OCI-LY1 (cell line): ENCODE measurements at regions not wholly inside any gene's neighbourhood (a gene's known extent, or its start where the extent isn't known, plus 50 kb on each side); places are given as distances from the start of the nearest gene placed in this dataset.

ENCODE experiments used
- H2AFZ ChIP-seq: fragments of 200-600 bp; sonication (generic), shearing (Covaris generic); 2 replicates; pipeline ENCODE4 v1.6.0; 2014; ENCODE audit warnings: antibody characterized with exemption, mild to moderate bottlenecking, low read length
- H3F3A ChIP-seq: fragments of 200-600 bp; sonication (generic), shearing (Covaris generic); 2 replicates; pipeline ENCODE4 v1.6.0; 2014; ENCODE audit warnings: mild to moderate bottlenecking, antibody characterized with exemption, low read length, moderate library complexity; ENCODE audit not compliant: insufficient read depth
- H3K27ac ChIP-seq: fragments of 200-600 bp; sonication (generic); 2 replicates; pipeline ENCODE4 v1.5.1; 2014; ENCODE audit warnings: low read length, mixed run types, mild to moderate bottlenecking, low read depth; ENCODE audit not compliant: poor library complexity, severe bottlenecking
- H3K27me3 ChIP-seq: fragments of 200-600 bp; sonication (generic); 2 replicates; pipeline ENCODE4 v1.6.0; 2014; ENCODE audit warnings: antibody characterized with exemption, mild to moderate bottlenecking, low read length, moderate library complexity; ENCODE audit not compliant: insufficient read depth
- H3K36me3 ChIP-seq: fragments of 200-600 bp; sonication (generic); 2 replicates; pipeline ENCODE4 v1.6.1; 2014; ENCODE audit warnings: mild to moderate bottlenecking, antibody characterized with exemption, low read length, moderate library complexity, mixed read lengths; ENCODE audit not compliant: insufficient read depth
- H3K4me1 ChIP-seq: fragments of 200-600 bp; sonication (generic); 2 replicates; pipeline ENCODE4 v1.5.1; 2014; ENCODE audit warnings: mild to moderate bottlenecking, low read length, moderate library complexity; ENCODE audit not compliant: insufficient read depth, severe bottlenecking
- H3K4me2 ChIP-seq: fragments of 200-600 bp; sonication (generic), shearing (Covaris generic); 2 replicates; pipeline ENCODE4 v1.6.1; 2014; ENCODE audit warnings: low read length
- H3K4me3 ChIP-seq: fragments of 200-600 bp; sonication (generic); 2 replicates; pipeline ENCODE4 v1.5.1; 2014; ENCODE audit warnings: low read length, low read depth, mild to moderate bottlenecking, mixed read lengths; ENCODE audit not compliant: poor library complexity, severe bottlenecking
- H3K79me2 ChIP-seq: fragments of 200-600 bp; shearing (Covaris generic); 2 replicates; pipeline ENCODE4 v1.6.1; 2016; ENCODE audit warnings: mixed run types, low read length, mixed read lengths; ENCODE audit not compliant: insufficient read depth
- H3K9ac ChIP-seq: fragments of 200-600 bp; sonication (generic), shearing (Covaris generic); 2 replicates; pipeline ENCODE4 v1.6.1; 2014; ENCODE audit warnings: mild to moderate bottlenecking, low read length, mixed read lengths
- H3K9me2 ChIP-seq: fragments of 200-600 bp; sonication (generic), shearing (Covaris generic); 2 replicates; pipeline ENCODE4 v1.6.1; 2014; ENCODE audit warnings: low read depth, mild to moderate bottlenecking, low read length, mixed read lengths
- H3K9me3 ChIP-seq: fragments of 200-600 bp; shearing (Covaris generic); 2 replicates; pipeline ENCODE4 v1.6.1; 2014; ENCODE audit warnings: low read length, mixed read lengths
- H4K20me1 ChIP-seq: fragments of 200-600 bp; sonication (generic), shearing (Covaris generic); 2 replicates; pipeline ENCODE4 v1.6.0; 2016; ENCODE audit warnings: mild to moderate bottlenecking, low read length; ENCODE audit not compliant: insufficient read depth
- CTCF ChIP-seq: fragments of 200-600 bp; sonication (generic), shearing (Covaris generic); IDR thresholded peaks from 2 replicates; pipeline ENCODE4 v1.5.1; 2017; ENCODE audit warnings: mild to moderate bottlenecking, antibody characterized with exemption, low read length, moderate library complexity, mixed read lengths
- EZH2 ChIP-seq: fragments of 200-600 bp; sonication (generic), shearing (Covaris generic); IDR thresholded peaks from 2 replicates; pipeline ENCODE4 v1.8.0; 2017; ENCODE audit warnings: borderline replicate concordance, mixed run types, mild to moderate bottlenecking, antibody characterized with exemption, low read length, moderate library complexity, mixed read lengths

GRCh38 chr10:44435196-44435595 is 50.3 kb upstream of the CXCL12 start:
- Histone ChIP-seq H3K4me3 (no peak overlapping the region), H3K36me3 (no peaks in the 10 kb centered on the region), H4K20me1 (no peaks in the 10 kb centered on the region), H3K9ac (no peak overlapping the region), H2AFZ (no peak overlapping the region), H3K79me2 (no peaks in the 10 kb centered on the region), H3K9me3 (no peaks in the 10 kb centered on the region), H3K4me2 (no peak overlapping the region), H3K4me1 (no peaks in the 10 kb centered on the region), H3F3A (no peaks in the 10 kb centered on the region), H3K27me3 (no peaks in the 10 kb centered on the region), H3K9me2 (no peaks in the 10 kb centered on the region), H3K27ac (no peak overlapping the region)
- TF ChIP-seq EZH2 (no peak), CTCF (no peak)

GRCh38 chr10:44436240-44436639 is 51.3 kb upstream of the CXCL12 start:
- Histone ChIP-seq H3K27ac (no peak overlapping the region), H3K9ac (no peak overlapping the region)

GRCh38 chr10:44437840-44438511 is 53.1 kb upstream of the CXCL12 start:
- H3K27me3 ChIP-seq: no peaks in the 10 kb centered on the region
- no peak overlapping the region for H3K9ac ChIP-seq
- H2AFZ ChIP-seq: no peak overlapping the region
- H3K79me2 ChIP-seq: no peaks in the 10 kb centered on the region
- H3K4me1 ChIP-seq: no peaks in the 10 kb centered on the region
- H3F3A ChIP-seq: no peaks in the 10 kb centered on the region
- no peak overlapping the region for H3K27ac ChIP-seq
- no peak overlapping the region for H3K4me3 ChIP-seq
- no peaks in the 10 kb centered on the region for H3K9me3 ChIP-seq
- no peaks in the 10 kb centered on the region for H4K20me1 ChIP-seq
- TF ChIP-seq CTCF (no peak), EZH2 (no peak)
- no peaks in the 10 kb centered on the region for H3K9me2 ChIP-seq
- no peaks in the 10 kb centered on the region for H3K36me3 ChIP-seq
- H3K4me2 ChIP-seq: no peak overlapping the region

More at GRCh38 chr10:44436240-44436639, 51.3 kb upstream of the CXCL12 start:
- no peaks in the 10 kb centered on the region for H3K79me2 ChIP-seq
- H3F3A ChIP-seq: no peaks in the 10 kb centered on the region
- no peaks in the 10 kb centered on the region for H3K9me2 ChIP-seq
- no peaks in the 10 kb centered on the region for H3K27me3 ChIP-seq
- no peak overlapping the region for H2AFZ ChIP-seq
- H3K36me3 ChIP-seq: no peaks in the 10 kb centered on the region
- H3K4me2 ChIP-seq: no peak overlapping the region
- H4K20me1 ChIP-seq: no peaks in the 10 kb centered on the region
- TF ChIP-seq EZH2: no peak
- no peak for TF ChIP-seq CTCF
- H3K9me3 ChIP-seq: no peaks in the 10 kb centered on the region
- H3K4me1 ChIP-seq: no peaks in the 10 kb centered on the region
- H3K4me3 ChIP-seq: no peak overlapping the region
